Left cardiac atrium (tissue), 4 donors: ENCODE measurements at regions not wholly inside any gene's neighbourhood (a gene's known extent, or its start where the extent isn't known, plus 50 kb on each side); places are given as distances from the start of the nearest gene placed in this dataset.
"Not testable (repeated sequence)": the region's sequence is repeated elsewhere in the genome, so short reads cannot be mapped to it uniquely, and the experiment has no call there.

Experiments used
- ATAC-seq, 2 donors: fragments of 200-7000 bp; cut with Tn5 transposase; one replicate each; pipeline ENCODE4 v1.9.1; 2020; ENCODE audit warnings: mild to moderate bottlenecking in 2 of 2, moderate library complexity in 2 of 2
- DNase-seq: peaks from one replicate; pipeline ENCODE4 v3.0.0-alpha.2; 2020
- intact Hi-C, 2 donors: fragments of 100-400 bp; cut with DNase I; formaldehyde crosslinking; loops; one replicate each; pipeline versions ENCODE4 v1.14.1 to v1.15.1; 2022 to 2023
- donor health status: DM: no; HTN: yes; CAD: no.
- donor health status: DM: no; HTN: yes; CAD: no; lungs with severe emphysema.
- donor health status: DM: yes; HTN: yes; CAD: no.
- donor health status: Dilated cardiomyopathy.

DNA sequence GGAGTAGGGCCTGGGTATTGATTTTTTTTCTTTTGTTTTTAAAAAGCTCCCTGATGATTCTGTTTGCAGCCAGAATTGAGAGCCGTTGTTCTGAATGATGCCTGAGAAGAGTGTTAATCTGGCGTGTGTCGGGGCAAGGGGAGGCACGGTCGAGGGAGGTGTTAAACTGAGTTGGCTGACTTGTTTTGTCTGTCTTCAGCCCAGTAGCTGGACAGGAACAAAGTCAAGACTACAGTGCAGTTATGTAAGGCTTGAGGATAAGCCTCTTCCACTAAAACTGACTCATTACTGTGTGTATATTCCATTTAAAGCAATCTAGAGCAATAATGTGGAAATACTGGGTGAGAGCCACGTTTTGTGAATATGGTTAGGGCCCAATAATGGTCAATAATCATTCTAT is 119.0 kb upstream of the DLG1 start:
- DNase-seq (no peak), ATAC-seq (peak; percentile 44 to 62)
- intact Hi-C loops: no loop called here

DNA sequence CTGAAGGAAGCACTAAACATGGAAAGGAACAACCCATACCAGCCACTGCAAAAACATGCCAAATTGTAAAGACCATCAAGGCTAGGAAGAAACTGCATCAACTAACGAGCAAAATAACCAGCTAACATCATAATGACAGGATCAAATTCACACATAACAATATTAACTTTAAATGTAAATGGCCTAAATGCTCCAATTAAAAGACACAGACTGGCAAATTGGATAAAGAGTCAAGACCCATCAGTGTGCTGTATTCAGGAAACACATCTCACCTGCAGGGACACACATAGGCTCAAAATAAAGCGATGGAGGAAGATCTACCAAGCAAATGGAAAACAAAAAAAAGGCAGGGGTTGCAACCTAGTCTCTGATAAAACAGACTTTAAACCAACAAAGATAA is 113.5 kb upstream of the DLG1 start:
- DNase-seq, ATAC-seq, intact Hi-C loops: not testable (repeated sequence)

DNA sequence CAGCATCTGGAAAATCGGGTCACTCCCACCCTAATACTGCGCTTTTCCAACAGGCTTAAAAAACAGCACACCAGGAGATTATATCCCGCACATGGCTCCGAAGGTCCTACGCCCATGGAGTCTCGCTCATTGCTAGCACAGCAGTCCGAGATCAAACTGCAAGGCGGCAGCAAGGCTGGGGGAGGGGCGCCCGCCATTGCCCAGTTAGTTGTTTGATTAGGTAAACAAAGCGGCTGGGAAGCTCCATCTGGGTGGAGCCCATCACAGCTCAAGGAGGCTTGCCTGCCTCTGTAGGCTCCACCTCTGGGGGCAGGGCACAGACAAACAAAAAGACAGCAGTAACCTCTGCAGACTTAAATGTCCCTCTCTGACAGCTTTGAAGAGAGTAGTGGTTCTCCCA is 111.8 kb upstream of the DLG1 start:
- ATAC-seq, intact Hi-C loops, DNase-seq: not testable (repeated sequence)

DNA sequence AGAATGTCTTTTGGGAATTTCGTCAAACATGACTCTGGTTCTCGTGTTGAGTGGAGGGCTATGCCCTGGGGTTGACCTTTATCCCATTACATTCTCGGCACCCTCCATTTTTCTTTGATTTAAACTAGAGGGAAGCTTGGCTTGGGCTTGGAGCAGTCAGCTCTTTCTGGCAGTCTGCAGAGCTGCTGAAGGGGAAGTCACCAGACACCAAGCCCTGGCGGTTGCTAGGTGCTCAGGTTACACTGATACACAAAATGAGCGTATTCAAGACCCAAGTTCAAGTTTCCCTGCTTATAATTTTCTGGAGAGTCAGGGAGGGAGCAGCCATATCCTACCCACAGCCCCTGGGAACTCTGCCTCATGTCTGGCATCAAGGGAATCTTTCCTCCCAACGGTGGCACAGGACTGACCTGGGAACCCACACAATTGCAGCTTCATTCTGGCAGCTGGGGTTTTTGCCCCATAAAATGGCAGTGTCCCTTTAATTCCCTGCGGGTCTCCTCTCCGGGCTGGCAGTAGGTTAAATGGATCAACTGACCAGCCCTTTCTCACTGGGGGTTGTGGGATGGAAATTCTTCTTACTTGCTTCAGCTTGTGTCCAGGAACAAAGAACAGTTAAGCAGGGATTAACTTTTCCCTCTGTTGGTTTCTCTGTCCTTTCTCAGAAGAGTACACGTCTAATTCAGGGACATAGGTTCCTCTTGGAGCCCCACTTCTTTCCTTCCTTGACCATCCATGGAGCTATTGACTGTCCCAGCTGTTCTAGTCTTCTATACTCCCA is 110.0 kb upstream of the DLG1 start:
- peak in 1 of 2 donors; percentile 50 for ATAC-seq
- intact Hi-C loops: no loop called here
- DNase-seq: no peak

DNA sequence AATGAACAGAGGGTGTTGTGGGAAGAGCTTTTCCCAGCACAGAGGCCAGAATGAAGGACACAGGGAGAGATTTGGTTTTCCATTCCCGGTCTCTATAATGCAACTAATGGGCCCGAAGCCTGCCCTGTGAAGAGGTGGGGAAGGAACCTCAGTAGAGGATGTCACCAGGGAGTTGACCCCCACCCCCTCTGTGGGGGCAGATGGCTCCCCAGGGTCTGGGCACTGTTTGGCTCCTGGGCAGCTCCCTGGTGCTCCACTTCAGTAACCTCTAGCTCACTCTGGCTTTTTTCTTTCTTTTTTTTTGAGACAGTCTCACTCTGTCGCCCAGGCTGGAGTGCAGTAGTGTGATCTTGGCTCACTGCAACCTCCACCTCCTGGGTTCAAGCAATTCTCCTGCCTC is 109.1 kb upstream of the DLG1 start:
- DNase-seq (no peak), ATAC-seq (no peak)
- intact Hi-C loops: no loop called here

DNA sequence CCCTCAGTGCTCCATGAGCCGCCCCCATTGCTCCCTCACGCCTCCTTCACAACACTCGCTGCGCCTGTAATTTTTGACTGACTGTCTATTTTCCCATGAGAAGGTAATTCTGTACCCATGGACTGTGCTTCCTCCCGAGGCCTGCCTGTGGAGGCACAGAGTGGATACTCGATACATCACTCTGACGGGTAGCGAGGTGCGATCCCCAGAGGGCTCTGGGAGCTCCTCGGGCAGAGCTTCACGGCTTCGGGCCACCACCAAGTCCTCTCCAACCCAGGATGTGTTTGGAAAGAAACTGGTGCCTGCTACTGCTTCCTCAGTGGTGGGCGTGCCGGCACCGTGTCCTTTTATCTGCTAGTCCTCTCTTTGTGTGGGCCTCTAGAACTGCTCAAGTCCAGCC is 108.6 kb upstream of the DLG1 start:
- DNase-seq (no peak), ATAC-seq (no peak)
- intact Hi-C loops: no loop called here

DNA sequence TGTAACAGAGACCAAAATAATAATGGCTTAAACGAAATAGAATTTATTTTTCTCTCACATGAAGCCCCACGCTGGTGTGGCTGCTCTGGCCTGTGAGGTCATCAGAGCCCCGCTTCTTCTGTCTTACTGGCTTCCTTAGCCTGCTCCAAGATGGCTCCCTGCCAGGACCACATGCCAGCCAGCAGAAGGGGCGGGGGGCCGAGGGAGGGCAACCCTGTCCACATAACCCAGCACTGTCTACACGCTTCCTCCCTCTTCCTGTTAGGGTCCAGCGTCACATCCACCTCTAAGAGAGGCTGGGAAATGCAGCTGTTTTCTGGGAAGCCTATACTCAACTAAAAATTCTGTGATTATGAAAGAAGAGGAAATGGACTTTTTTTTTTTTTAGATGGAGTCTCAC is 107.9 kb upstream of the DLG1 start:
- ATAC-seq (peak; percentile 81 to 89), DNase-seq (peak; percentile 68)
- intact Hi-C loops: no loop called here

DNA sequence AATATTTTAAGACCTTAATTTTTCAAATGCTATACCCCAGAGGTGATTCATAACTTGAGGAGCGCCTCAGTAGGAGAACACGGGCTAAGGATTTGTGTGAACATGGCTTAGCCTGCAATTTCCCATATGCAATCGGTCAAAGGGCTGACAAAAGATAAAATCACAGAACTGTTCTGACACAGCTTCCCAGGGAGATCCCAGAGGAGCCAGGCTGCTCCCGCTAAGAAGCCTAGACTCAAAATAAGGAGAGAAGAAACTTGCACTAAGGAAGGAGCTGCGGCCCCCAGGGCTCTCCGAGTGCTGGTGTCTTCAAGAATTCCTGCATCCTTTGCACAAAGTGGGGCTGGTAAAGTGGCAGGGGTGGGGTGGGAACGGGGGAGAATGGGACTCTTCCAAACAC is 106.3 kb upstream of the DLG1 start:
- intact Hi-C loops: no loop called here
- ATAC-seq: no peak
- DNase-seq: no peak

DNA sequence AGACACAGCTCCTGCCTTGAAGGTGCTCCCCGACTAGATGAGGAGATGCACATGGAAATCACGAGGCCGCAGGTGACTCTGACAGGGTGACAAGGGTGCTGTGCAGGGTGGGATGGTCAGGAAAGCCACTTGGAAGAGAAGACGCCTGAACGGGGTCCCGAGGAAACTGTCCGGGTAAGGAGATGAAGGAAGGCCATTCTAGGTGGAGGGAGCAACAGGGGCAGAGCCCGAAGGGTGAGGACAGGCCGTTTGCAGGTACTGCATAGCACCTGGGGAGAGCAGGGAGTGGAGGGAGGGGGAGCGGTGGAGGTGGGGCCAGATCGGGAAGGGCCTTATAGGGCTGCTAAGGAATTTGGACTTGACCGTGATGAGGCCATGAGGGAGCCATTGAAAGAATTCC is 105.6 kb upstream of the DLG1 start:
- intact Hi-C loops: no loop called here
- no peak for DNase-seq
- ATAC-seq: no peak

DNA sequence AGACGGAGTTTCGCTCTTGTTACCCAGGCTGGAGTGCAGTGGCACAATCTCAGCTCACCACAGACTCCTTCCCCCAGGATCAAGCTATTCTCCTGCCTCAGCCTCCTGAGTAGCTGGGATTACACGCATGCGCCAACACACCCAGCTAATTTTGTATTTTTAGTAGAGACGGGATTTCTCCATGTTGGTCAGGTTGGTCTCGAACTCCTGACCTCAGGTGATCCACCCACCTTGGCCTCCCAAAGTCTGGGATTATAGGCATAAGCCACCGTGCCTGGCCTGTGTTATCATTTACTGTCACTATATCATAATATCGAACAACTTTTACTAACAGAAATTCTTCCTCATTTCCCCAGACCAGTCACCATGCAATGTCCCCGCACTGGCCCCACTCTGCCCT is 104.0 kb upstream of the DLG1 start:
- not testable (repeated sequence) for ATAC-seq, DNase-seq

DNA sequence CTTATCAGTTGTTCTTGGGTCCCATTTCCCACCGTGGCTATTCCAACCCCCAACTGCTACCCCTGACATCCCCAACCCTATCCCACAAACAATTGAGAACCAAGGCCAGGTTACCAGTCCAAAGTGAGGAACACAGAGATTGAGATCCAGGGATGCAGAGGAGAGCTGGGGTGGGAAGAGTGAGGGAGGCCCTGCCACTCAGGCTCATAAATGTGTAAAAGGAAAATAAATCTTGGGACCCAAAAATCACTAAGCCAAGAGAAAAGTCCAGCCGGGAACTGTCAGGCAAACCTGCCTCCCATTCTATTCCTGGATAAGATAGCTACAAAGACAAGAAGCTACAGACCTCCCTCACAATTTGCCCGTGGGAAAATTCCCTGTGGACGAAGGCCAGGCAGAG is 101.1 kb upstream of the DLG1 start:
- intact Hi-C loops: no loop called here
- no peak for DNase-seq
- ATAC-seq: no peak

More for the DNA sequence above, 104.0 kb upstream of the DLG1 start:
- intact Hi-C loops: not testable (repeated sequence)

DNA sequence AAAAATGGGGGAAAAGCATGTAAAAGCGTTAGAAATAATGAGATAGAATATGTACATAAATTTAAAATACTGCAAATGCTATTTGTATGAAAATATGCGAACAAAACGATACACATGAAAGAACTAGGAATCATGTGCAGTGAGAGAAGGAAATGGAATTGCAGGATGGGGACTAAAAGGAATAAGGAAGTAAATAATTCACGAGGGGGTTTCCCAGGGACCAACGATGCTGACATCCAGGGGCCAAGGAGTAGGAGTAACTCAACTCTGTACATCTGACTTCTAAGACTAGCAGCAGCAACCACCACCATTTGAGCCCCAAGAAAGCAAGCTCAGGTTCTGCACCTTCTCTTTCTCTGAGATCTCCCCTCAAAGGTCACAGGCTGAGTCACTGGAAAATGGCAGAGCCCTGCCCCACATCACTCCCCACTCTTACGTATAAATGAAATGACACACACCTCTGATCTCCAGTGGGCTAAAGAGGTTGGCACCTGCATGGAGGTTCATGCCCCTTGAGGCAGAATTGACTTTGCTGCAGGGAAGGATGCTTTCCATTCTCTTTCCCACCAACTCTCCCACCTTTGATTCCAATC is 100.0 kb upstream of the DLG1 start:
- intact Hi-C loops: no loop called here
- DNase-seq (no peak), ATAC-seq (no peak)

DNA sequence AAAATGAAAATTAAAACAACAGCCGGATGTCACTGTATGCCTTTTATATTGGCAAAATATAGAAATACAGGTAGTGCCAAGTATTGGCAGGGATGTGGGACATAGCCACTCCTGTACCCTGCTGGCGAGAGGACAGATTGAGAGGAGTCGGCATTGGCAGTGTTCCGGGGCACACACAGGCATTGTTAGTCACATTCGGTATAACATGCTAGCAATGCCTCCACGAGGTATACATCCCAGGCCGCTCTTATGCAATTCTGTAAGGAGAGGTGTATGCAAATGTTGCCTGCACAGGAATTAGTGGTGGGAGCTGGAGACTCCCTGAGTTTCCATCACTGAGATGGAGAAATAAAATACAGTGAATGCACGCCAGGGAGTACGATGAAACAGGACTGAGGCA is 99.4 kb upstream of the DLG1 start:
- intact Hi-C loops: no loop called here
- no peak for ATAC-seq
- DNase-seq: no peak

DNA sequence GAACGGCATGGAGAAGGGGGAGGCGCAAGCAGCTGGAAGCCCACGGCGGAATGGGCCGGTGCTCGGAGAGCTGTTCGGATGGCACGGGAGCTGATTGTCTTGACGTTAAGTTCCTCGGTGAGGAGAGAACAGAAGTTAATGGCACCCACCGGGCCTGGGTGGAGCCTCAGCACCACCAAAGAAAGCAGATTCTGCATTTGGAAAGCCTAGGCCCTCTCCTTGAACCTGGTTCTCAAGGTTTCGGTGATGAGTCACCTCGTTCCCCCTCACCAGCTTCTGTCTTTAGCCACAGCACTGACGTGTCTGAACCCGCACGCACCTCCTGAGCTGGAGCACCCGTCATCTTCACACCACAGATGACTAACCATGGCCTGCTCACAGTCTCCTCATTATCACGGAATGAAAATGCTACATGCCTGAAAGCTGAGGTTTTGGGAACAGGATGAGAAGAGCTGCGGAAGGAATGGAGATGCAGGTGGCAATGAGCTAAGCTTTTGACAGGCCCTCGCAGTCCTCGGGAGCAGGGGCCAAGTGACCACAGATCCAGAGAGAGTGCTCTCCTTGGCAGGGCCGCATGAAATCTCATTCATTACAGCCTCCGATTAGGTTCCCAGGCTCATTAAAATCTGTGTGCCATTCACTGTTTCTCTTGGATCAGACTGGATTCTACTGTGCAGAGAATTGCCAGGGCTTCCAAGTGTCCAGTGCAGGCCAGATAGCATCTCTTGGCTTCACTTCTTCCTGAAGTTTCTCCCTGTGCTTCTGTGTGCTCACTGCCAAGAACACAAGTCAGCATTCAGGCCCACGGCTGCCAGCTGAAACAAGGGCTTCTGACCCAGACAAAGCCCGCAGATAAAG is 96.3 kb upstream of the DLG1 start:
- intact Hi-C loops: loop anchor here in 1 of 2 donors (2.0 kb wide), 1 partner anchor 42 kb away; no protein-coding TSS in a partner anchor
- peak; percentile 90 to 96 for ATAC-seq
- DNase-seq: peak; percentile 81

DNA sequence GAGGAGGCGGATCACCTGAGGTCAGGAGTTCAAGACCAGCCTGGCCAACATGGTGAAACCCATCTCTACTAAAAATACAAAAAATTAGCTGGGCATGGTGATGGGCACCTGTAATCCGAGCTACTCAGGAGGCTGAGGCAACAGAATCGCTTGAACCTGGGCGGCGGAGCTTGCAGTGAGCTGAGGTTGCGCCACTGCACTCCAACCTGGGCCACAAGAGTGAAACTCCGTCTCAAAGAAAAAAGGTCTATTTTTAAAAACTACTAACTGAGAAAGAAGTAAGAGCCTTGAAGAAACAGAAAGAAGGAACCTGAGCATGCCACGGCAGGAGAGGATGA is 95.7 kb upstream of the DLG1 start:
- not testable (repeated sequence) for DNase-seq, ATAC-seq
- intact Hi-C loops: loop anchor here in 1 of 2 donors (2.0 kb wide), 1 partner anchor 41 kb away; no protein-coding TSS in a partner anchor

DNA sequence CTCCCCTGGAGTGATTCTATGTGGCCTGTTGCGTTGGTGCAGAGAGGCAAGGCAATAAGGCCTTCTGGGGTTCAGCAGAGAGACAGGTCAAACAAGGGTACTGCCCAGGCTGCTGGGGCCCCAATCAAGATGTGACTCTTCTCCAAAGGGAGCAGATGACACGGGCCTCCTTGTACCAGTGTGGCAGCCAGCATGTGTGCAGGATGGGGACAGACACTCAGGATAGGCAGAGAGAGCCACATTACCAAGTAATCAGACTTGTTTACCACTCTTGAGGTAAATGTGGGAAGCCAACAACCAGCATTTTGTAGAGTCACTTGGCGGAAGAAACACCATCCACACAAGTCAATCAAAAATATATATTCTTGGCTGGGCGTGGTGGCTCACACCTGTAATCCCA is 95.3 kb upstream of the DLG1 start:
- ATAC-seq: no peak
- no peak for DNase-seq
- intact Hi-C loops: loop anchor here in 1 of 2 donors (2.0 kb wide), 1 partner anchor 41 kb away; no protein-coding TSS in a partner anchor

DNA sequence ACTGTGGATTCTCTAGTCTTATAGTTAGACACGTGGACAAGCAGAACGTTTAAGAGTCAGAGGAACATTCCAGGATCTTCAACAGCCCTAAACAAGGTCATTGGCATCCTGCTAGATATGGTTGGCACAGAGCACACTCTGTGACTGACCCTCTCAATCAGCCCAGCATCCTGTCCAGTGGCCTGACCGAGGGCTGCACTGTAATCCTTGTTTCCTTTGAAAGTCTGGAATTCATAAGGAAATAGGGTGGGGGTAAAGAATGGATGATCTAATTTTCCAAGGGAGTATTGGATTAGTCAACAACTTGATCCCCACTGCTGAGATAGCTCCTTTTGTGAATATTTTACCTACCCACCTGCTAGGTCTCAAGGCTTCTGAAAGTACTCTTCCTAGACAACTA is 94.5 kb upstream of the DLG1 start:
- no peak for DNase-seq
- intact Hi-C loops: no loop called here
- peak in 1 of 2 donors; percentile 17 for ATAC-seq

DNA sequence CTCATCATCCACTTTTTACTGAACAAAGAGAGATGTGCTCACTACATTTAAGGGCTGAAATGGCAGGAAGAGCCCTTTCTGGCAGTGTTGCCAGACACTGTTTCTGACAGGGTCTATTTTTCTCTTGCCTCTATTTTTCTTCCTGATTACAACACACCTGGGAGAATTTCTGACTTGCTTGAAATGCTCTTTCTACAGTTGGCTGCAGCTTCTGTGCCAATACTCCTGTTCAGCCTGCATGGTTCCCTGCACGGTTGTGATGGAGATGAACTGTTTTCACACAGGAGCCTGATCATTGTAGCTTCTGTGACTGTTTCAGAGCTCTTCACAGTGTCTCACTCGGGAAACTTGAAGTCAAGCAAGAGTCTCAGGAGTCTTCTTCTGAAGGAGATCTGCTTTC is 83.0 kb upstream of the DLG1 start:
- no peak for ATAC-seq
- no peak for DNase-seq

DNA sequence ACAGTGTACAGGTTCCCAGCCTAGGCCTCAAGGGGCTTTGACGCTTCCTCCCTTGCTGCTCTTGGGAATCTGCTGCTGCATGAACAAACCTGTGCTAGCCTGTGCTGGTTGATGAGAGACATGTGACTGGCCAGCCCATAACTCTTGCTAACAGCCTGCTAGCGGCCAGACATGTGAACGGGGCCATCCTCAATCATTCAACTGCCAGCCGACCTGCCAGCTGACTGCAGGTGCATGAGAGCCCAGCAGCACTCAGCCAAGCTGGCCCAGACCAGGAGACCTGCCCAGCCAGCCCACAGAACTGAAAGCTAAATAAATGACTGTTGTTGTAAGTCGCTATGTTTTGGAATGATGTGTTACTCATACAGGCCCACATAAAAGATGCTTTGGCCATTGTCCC is 82.4 kb upstream of the DLG1 start:
- intact Hi-C loops: no loop called here
- DNase-seq (no peak), ATAC-seq (no peak)

More for the DNA sequence above, 83.0 kb upstream of the DLG1 start:
- intact Hi-C loops: no loop called here
